GM18907 (cell line): ENCODE measurements at regions not wholly inside any gene's neighbourhood (a gene's known extent, or its start where the extent isn't known, plus 50 kb on each side); places are given as distances from the start of the nearest gene placed in this dataset.
"Not testable (repeated sequence)": the region's sequence is repeated elsewhere in the genome, so short reads cannot be mapped to it uniquely, and the experiment has no call there.

Source experiments
- ATAC-seq: cut with Tn5 transposase; IDR thresholded peaks from one replicate; pipeline ENCODE4 v1.9.1; 2021; ENCODE audit warnings: mild to moderate bottlenecking, moderate library complexity; ENCODE audit not compliant: unreplicated experiment

DNA sequence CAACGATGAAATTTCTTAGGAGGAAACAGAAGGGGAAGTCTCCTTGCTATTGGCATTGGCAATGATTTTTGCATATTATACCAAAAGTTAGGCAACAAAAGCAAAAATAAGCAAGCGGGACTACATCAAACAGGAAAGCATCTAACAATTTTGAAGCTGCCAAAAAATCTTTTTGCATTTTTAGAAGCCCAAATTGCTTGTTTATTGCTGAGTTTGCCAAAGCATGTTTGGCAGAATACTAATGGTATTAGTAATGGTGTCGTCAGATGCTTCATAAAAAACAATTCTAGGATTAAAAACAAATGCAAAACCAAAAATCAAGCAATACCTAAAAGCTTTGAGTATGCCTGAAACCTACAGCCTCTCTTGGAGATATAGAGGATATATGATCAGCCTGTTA lies 80.0 kb downstream of the GALR1 start:
- no peak for ATAC-seq

DNA sequence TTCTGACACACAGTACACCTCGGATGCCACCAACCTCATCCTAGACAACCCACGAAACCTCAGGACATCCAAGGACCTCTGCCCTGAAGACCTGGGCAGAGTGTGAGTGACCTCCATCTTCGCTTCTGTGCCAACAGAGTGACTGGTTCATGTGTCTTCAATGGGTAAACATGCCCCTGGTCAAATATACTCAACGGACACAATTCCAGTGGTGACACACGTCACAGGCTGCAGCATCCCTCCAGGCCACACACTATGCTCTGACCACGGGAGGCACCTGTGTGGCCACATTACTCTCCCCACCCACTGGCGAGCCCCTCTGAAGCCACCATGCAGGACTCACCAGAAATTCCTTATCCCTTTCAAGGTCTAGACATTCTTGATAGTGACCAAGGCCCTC lies 85.2 kb downstream of the GALR1 start:
- ATAC-seq, result no peak

DNA sequence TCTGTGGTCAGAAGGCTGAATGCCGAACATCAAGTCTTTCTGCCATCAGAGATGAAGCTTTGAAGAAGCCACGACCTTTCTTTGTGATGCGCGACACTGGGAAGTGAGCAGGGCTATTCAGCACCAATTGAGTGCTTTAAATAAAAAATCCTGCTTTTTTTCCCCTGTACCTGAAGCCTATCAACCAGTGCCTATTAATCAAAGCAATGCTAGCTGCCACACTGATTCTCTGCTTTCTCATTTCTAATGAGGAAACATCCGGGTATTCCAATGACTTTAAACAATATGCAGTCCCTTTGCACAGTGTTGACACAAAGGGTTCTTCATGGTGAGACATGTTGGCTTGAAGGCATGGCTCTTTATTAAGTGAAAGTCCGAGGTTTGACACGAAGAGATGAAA lies 88.0 kb downstream of the GALR1 start:
- ATAC-seq, result no peak

DNA sequence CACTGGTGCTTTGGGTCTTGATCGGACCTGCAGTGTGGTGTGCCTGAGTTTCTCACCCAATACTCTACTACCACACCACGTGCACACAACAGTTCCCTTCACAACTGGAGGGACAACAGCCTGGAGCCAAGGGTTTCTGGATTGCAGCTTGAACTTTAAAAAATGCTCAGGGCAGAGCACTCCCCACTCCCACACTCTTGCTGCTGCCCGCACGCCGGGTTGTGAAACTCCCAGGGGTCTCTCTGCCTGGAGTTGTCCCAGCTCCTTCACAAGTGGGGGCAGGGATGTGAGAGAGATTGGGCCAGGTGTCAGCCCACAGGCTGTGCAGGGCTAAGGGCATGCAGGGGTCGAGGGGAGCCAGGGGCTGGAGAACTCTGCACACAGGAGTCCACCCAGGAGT lies 89.4 kb downstream of the GALR1 start:
- no peak for ATAC-seq

GRCh38 chr18:77339623-77340022 lies 90.0 kb downstream of the GALR1 start:
- ATAC-seq, result no peak

DNA sequence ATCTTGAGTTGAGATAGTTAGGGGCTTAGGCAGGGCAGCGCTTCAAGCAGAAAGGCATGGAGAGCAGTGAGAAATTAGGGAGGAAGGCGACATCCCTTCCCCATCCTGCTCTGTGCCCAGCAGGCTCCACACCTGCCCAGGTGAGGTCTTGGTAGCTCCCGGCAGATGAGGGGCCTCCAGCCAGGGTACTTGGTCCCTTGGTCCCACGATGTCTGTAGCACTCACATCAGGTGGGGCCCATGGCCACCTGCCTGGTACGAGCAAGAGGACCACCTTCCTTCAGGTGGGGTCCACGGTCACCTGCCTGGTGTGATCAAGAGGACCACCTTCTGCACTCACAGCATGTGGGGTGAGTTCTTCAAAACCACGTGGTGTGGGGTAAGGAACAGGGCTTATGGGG lies 91.2 kb downstream of the GALR1 start:
- no peak for ATAC-seq

GRCh38 chr18:77341527-77342325 lies 92.1 kb downstream of the GALR1 start:
- no peak for ATAC-seq

- ATAC-seq, result no peak
Observed at GRCh38 chr18:77342736-77343135, 93.1 kb downstream of the GALR1 start.

DNA sequence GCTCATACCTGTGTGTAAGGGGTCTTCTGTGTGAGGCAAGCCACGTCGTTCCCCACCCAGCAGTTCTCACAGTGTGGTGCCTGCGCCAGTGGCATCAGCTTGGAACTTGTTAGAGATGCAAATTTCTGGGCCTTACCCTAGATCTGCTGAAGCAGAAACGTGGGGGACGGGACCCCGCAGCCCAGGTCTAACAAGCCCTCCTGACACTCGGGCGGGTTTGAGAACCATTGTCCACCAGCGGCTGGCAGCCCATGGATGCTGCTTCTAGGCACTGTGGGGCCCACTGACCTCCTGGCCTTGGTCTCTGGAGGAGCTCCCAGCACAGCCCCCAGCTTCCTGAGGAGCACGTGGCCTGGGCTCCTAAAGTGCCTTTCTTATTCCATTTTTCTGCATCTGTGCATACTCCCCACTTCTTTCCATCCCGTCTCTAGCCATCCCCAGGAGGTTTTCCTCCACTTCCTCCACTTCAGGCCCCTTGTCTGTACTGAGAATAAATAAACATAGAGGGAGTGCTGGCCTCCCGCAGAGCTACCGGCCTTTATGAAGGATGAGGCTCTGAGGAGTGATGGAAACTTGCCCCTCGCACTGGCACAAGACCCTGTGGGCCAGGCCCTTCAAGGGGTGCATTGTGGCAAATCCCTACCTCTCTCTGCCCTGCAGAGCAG lies 94.3 kb downstream of the GALR1 start:
- no peak for ATAC-seq

- no peak for ATAC-seq
Observed at GRCh38 chr18:77344786-77345500, 95.3 kb downstream of the GALR1 start.

- no peak for ATAC-seq
Observed at GRCh38 chr18:77346208-77346810, 96.7 kb downstream of the GALR1 start.

- ATAC-seq, result not testable (repeated sequence)
Observed at GRCh38 chr18:77353349-77353748, 103.7 kb downstream of the GALR1 start.

DNA sequence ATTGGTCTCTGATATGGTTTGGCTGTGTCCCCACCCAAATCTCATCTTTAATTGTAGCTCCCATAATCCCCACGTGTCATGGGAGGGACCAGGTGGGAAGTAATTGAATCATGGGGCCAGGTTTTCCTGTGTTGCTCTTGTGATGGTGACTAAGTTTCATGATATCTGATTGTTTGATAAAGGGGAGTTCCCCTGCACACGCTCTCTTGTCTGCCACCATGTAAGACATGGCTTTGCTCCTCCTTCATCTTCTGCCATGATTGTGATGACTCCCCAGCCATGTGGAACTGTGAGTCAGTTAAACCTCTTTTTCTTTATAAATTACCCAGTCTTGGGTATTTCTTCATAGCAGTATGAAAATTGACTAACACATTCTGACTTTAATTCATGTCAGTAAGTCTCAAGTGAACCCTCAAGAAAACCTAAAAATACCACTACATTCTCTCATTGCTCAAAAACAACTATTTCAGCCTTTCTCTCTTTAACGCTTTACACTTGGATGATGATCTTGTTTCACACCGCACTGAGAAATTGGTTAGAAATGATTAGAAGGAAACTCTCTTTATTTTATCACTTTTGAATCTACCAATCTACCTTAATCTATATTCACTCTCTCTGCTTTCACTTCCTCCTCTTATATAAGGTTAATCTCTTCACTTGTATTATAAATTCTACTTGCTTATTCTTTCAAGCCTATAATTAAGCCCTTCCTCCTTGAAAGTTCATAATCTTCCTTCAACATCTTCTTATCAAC lies 110.1 kb downstream of the GALR1 start:
- ATAC-seq, result peak; percentile 15

GRCh38 chr18:77360315-77361190 lies 110.9 kb downstream of the GALR1 start:
- ATAC-seq, result peak; percentile 70

DNA sequence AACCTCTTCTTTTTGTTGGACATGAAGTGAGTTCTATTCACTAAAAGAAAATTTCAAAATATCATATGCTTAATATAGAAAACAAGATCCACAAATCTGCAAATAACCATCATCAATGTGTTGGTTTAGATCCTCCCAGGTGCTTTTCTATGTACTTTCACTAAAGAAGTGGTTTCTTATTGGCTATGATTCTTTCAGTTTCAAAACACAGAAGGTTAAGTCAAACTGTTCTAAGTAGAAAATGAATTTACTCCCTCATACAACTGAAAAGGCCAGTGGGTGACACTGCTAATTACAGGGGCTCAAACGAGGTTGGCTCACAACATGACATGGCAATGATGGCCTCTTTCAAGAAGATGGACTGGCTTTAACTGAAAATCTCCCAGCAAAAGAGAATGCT lies 111.7 kb downstream of the GALR1 start:
- ATAC-seq, result no peak

DNA sequence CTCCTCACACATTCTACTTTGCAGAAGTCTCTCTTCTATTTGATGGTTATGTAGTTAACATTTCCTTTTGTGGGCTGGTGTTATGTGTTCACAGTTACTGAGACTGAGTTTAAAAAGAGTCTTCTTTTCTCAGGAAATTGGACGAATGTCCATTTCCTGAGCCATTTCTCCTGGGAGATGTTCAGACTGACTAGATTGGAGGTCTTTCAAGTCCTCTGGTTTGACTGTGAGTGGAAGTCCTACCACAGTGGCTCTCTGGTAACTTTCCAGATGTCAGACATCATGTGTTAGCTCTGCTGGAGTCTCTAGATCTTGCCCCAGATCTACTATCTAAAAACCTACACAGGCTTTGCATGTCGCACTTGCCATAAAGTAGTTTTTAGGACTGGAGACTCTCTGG lies 116.0 kb downstream of the GALR1 start:
- no peak for ATAC-seq

DNA sequence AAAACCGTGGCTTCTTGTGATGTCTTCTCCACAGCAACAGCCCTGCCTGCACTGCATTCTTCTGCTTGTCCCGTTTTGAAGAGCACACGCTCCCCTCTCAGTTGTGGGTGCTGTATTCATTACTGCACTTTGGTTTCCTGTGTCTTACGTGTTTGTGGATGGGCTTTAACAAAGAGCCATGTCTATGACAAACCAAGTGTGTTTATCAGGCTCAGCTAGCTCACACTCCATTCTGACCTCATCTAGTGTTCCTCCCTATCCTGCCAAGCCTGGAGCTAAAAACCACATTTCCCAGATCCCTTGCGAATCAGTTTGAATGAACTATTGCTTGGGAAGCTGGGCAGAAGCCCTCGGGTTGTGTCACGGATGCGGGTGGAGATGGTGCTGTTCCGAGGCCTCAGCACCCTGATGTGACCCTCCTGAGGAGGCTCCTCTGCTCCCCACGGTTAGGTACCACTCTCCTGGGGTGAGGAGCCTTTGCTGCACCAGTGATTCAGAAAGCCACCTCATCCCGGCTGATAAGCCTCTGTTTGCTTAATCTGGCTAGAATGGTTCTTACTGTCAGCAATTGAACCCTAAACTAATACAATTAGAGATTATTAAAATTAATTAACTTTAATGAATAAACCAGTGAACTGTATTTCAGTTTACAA lies 116.5 kb downstream of the GALR1 start:
- ATAC-seq, result no peak

GRCh38 chr18:77366720-77367641 lies 117.3 kb downstream of the GALR1 start:
- no peak for ATAC-seq
